ENCODE measurements at regions not wholly inside any gene's neighbourhood (a gene's known extent, or its start where the extent isn't known, plus 50 kb on each side); places are given as distances from the start of the nearest gene placed in this dataset.

GRCh38 chr7:17408904-17409290, 110.4 kb downstream of the AHR start:
- H2AFZ ChIP-seq (ENCODE audit: low read length): no peak overlapping the region
- peak; percentile 37 for ATAC-seq
- peak overlapping the region; percentile 45 for H3K4me2 ChIP-seq (ENCODE audit: low read length)
- peaks cover 50% of the 10 kb centered on the region for H3K4me1 ChIP-seq (ENCODE audit: insufficient read depth, low read length)
- intact Hi-C loops (cut with micrococcal nuclease): loop anchor here (1.0 to 2.0 kb wide), 2 partner anchors 38 to 150 kb away; no protein-coding TSS in a partner anchor
- no peaks in the 10 kb centered on the region for H3K79me2 ChIP-seq (ENCODE audit: low read length)
- H3K9me3 ChIP-seq (ENCODE audit: low read length): no peaks in the 10 kb centered on the region
- H3F3A ChIP-seq (ENCODE audit: low read length, unreplicated experiment): peaks cover 3% of the 10 kb centered on the region
- H3K9ac ChIP-seq (ENCODE audit: low read length): peak overlapping the region; percentile 10
- no TSS peak for BruUV-seq (replicated peaks)
- peak overlapping the region; percentile 68 for H3K27ac ChIP-seq (ENCODE audit: low read length)
- peak; percentile 45 for DNase-seq
- H3K9me2 ChIP-seq (replicated peaks; ENCODE audit: low read length): no peaks in the 10 kb centered on the region
- TF ChIP-seq CTCF (conservative IDR thresholded peaks at IDR 0.05; ENCODE audit: low read depth, low read length): no peak
- no peak for TF ChIP-seq EZH2 (IDR thresholded peaks at IDR 0.05; ENCODE audit: low read length, unreplicated experiment)
- no peak for TF ChIP-seq EZH2phosphoT487 (IDR thresholded peaks at IDR 0.05; ENCODE audit: borderline replicate concordance, low read length)
- H3K27me3 ChIP-seq (ENCODE audit: low read length): no peaks in the 10 kb centered on the region
- H3K36me3 ChIP-seq (ENCODE audit: low read depth, low read length): no peaks in the 10 kb centered on the region
- ChIA-PET POLR2A (ENCODE audit: unreplicated experiment) (no interaction called here), CTCF (no interaction called here)
- no peaks in the 10 kb centered on the region for H4K20me1 ChIP-seq (ENCODE audit: low read length)
- H3K4me3 ChIP-seq (ENCODE audit: low read length): no peak overlapping the region

GRCh38 chr7:17411922-17412321, 113.5 kb downstream of the AHR start:
- Histone ChIP-seq H3K9me3 (ENCODE audit: low read length) (no peaks in the 10 kb centered on the region), H2AFZ (ENCODE audit: low read length) (no peak overlapping the region), H3K27me3 (ENCODE audit: low read length) (no peaks in the 10 kb centered on the region), H4K20me1 (ENCODE audit: low read length) (no peaks in the 10 kb centered on the region), H3K9me2 (replicated peaks; ENCODE audit: low read length) (no peaks in the 10 kb centered on the region), H3K4me2 (ENCODE audit: low read length) (no peak overlapping the region), H3K79me2 (ENCODE audit: low read length) (no peaks in the 10 kb centered on the region), H3K9ac (ENCODE audit: low read length) (no peak overlapping the region), H3K4me3 (ENCODE audit: low read length) (no peak overlapping the region), H3K4me1 (ENCODE audit: insufficient read depth, low read length) (peaks cover 36% of the 10 kb centered on the region), H3K27ac (ENCODE audit: low read length) (no peak overlapping the region), H3F3A (ENCODE audit: low read length, unreplicated experiment) (peaks cover 3% of the 10 kb centered on the region), H3K36me3 (ENCODE audit: low read depth, low read length) (no peaks in the 10 kb centered on the region)
- intact Hi-C loops (cut with micrococcal nuclease): no loop called here
- CTCF ChIA-PET: no interaction called here
- BruUV-seq (replicated peaks): no TSS peak
- DNase-seq: no peak
- TF ChIP-seq EZH2phosphoT487 (IDR thresholded peaks at IDR 0.05; ENCODE audit: borderline replicate concordance, low read length) (no peak), EZH2 (IDR thresholded peaks at IDR 0.05; ENCODE audit: low read length, unreplicated experiment) (no peak), CTCF (conservative IDR thresholded peaks at IDR 0.05; ENCODE audit: low read depth, low read length) (no peak)
- ATAC-seq: no peak
- POLR2A ChIA-PET (ENCODE audit: unreplicated experiment): interaction anchor here (0.6 kb wide), 1 partner anchor 625 kb away, joined by 5 read pairs; no protein-coding TSS in a partner anchor

- H3K9me2 ChIP-seq (replicated peaks; ENCODE audit: low read length): no peaks in the 10 kb centered on the region
- no peak overlapping the region for H2AFZ ChIP-seq (ENCODE audit: low read length)
- H3K27me3 ChIP-seq (ENCODE audit: low read length): no peaks in the 10 kb centered on the region
- intact Hi-C loops (cut with micrococcal nuclease): no loop called here
- no peaks in the 10 kb centered on the region for H3K36me3 ChIP-seq (ENCODE audit: low read depth, low read length)
- no peaks in the 10 kb centered on the region for H3K79me2 ChIP-seq (ENCODE audit: low read length)
- no peak overlapping the region for H3K27ac ChIP-seq (ENCODE audit: low read length)
- CTCF ChIA-PET: no interaction called here
- DNase-seq: no peak
- ATAC-seq: no peak
- no peak overlapping the region for H3K9ac ChIP-seq (ENCODE audit: low read length)
- H3K9me3 ChIP-seq (ENCODE audit: low read length): no peaks in the 10 kb centered on the region
- POLR2A ChIA-PET (ENCODE audit: unreplicated experiment): no interaction called here
- BruUV-seq (replicated peaks): no TSS peak
- TF ChIP-seq EZH2phosphoT487 (IDR thresholded peaks at IDR 0.05; ENCODE audit: borderline replicate concordance, low read length): no peak
- no peak for TF ChIP-seq CTCF (conservative IDR thresholded peaks at IDR 0.05; ENCODE audit: low read depth, low read length)
- no peak for TF ChIP-seq EZH2 (IDR thresholded peaks at IDR 0.05; ENCODE audit: low read length, unreplicated experiment)
- H3K4me2 ChIP-seq (ENCODE audit: low read length): no peak overlapping the region
- no peaks in the 10 kb centered on the region for H4K20me1 ChIP-seq (ENCODE audit: low read length)
- H3F3A ChIP-seq (ENCODE audit: low read length, unreplicated experiment): peaks cover 3% of the 10 kb centered on the region
- H3K4me1 ChIP-seq (ENCODE audit: insufficient read depth, low read length): peaks cover 26% of the 10 kb centered on the region
- H3K4me3 ChIP-seq (ENCODE audit: low read length): no peak overlapping the region
Measured at GRCh38 chr7:17412883-17413282, 114.4 kb downstream of the AHR start.

All from PC-3 (cell line).